ENCODE measurements at regions not wholly inside any gene's neighbourhood (a gene's known extent, or its start where the extent isn't known, plus 50 kb on each side); places are given as distances from the start of the nearest gene placed in this dataset.

DNA sequence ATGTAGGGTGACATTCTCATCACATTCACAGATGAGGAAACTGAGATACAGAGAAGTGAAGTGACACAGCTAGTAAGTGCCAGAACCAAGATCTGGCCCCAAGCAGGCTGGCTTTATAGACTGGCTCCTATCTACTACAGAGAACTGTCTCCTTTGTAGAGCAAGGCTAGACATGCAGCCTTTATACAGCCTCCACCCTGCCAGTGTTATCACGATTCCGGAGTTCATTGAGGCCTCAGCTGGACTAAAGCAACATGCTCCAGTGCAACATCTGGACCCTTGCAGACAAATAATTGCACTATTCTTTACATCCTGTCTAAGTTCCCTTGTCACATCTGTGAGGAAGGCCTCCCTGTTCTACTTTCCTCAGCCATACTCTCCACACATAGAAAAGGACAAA is 58.0 kb upstream of the XIAP start:
- no peak overlapping the region for H2AFZ ChIP-seq (ENCODE audit: low read depth, low read length, poor library complexity, severe bottlenecking)
- POLR2A ChIA-PET: no interaction called here
- no peaks in the 10 kb centered on the region for H3K9me3 ChIP-seq (ENCODE audit: control insufficient read depth in 1 of 2, insufficient read depth in 1 of 2, low read depth in 1 of 2, low read length in 2 of 2)
- no peak overlapping the region for H3K4me3 ChIP-seq (replicated peaks in 1 of 2; ENCODE audit: low read depth in 1 of 2, low read length in 2 of 2)
- no peak overlapping the region for H3K4me2 ChIP-seq (ENCODE audit: low read length)
- RAD21 ChIA-PET (ENCODE audit: low non-redundant PET in 1 of 2, low total read pairs in 2 of 2, uncharacterized antibody in 2 of 2, unreplicated experiment in 2 of 2): interaction anchor here in 1 of 2 experiments (0.5 kb wide), 1 partner anchor 21 kb away, joined by 3 read pairs; no protein-coding TSS in a partner anchor
- no peak for ATAC-seq
- no peak for DNase-seq (ENCODE audit: low read depth, low spot score)
- H3K9ac ChIP-seq (ENCODE audit: low read length): no peak overlapping the region
- intact Hi-C loops (cut with micrococcal nuclease): no loop called here
- H3K36me3 ChIP-seq (ENCODE audit: control insufficient read depth in 1 of 2, insufficient read depth in 2 of 2, low read length in 2 of 2): no peaks in the 10 kb centered on the region
- H3K4me1 ChIP-seq (ENCODE audit: control insufficient read depth in 1 of 2, insufficient read depth in 2 of 2, low read length in 2 of 2): peaks cover 4 to 16% of the 10 kb centered on the region in 2 experiments; a peak in 3 of 4 replicates
- H3K27ac ChIP-seq (ENCODE audit: low read depth, low read length): no peak overlapping the region
- no peaks in the 10 kb centered on the region for H4K20me1 ChIP-seq (ENCODE audit: insufficient read depth)
- H3K79me2 ChIP-seq (ENCODE audit: insufficient read depth, low read length): no peaks in the 10 kb centered on the region
- H3K27me3 ChIP-seq (ENCODE audit: insufficient read depth, low read length): no peaks in the 10 kb centered on the region
- H3K9me2 ChIP-seq (ENCODE audit: insufficient read depth): no peaks in the 10 kb centered on the region
- CTCF ChIA-PET: no interaction called here
- TF ChIP-seq RAD21 (IDR thresholded peaks at IDR 0.05; ENCODE audit: low read depth): no peak
- TF ChIP-seq JUND (IDR thresholded peaks at IDR 0.05): no peak
- TF ChIP-seq POLR2A (IDR thresholded peaks at IDR 0.05; ENCODE audit: borderline replicate concordance, extremely low read depth, insufficient read depth, insufficient read length): no peak
- BruUV-seq (replicated peaks): no TSS peak

- Histone ChIP-seq H3K4me2 (ENCODE audit: low read length) (peak overlapping the region; percentile 40), H3K79me2 (ENCODE audit: insufficient read depth, low read length) (no peaks in the 10 kb centered on the region), H3K27me3 (ENCODE audit: insufficient read depth, low read length) (no peaks in the 10 kb centered on the region), H4K20me1 (ENCODE audit: insufficient read depth) (no peaks in the 10 kb centered on the region), H3K9ac (ENCODE audit: low read length) (no peak overlapping the region), H3K27ac (ENCODE audit: low read depth, low read length) (no peak overlapping the region; the same call in 1 of the 2 replicates), H3K9me2 (ENCODE audit: insufficient read depth) (no peaks in the 10 kb centered on the region), H3K9me3 (ENCODE audit: control insufficient read depth in 1 of 2, insufficient read depth in 1 of 2, low read depth in 1 of 2, low read length in 2 of 2) (no peaks in the 10 kb centered on the region), H3K4me3 (replicated peaks in 1 of 2; ENCODE audit: low read depth in 1 of 2, low read length in 2 of 2) (no peak overlapping the region), H3K36me3 (ENCODE audit: control insufficient read depth in 1 of 2, insufficient read depth in 2 of 2, low read length in 2 of 2) (no peaks in the 10 kb centered on the region), H3K4me1 (ENCODE audit: control insufficient read depth in 1 of 2, insufficient read depth in 2 of 2, low read length in 2 of 2) (peaks cover 14 to 20% of the 10 kb centered on the region in 2 experiments; a peak in 3 of 4 replicates), H2AFZ (ENCODE audit: low read depth, low read length, poor library complexity, severe bottlenecking) (no peak overlapping the region)
- POLR2A ChIA-PET: no interaction called here
- ATAC-seq: peak; percentile 91
- CTCF ChIA-PET: no interaction called here
- RAD21 ChIA-PET (ENCODE audit: low non-redundant PET in 1 of 2, low total read pairs in 2 of 2, uncharacterized antibody in 2 of 2, unreplicated experiment in 2 of 2): no interaction called here
- peak; percentile 79 for DNase-seq (ENCODE audit: low read depth, low spot score)
- intact Hi-C loops (cut with micrococcal nuclease): no loop called here
- BruUV-seq (replicated peaks): no TSS peak
- TF ChIP-seq ELF1 (IDR thresholded peaks at IDR 0.05; ENCODE audit: borderline replicate concordance, low read depth): no peak
- TF ChIP-seq EZH2 (IDR thresholded peaks at IDR 0.05): no peak
- TF ChIP-seq CEBPB (IDR thresholded peaks at IDR 0.05; ENCODE audit: low read depth): peak; percentile 50; the same call in 1 of the 2 replicates
- TF ChIP-seq RAD21 (IDR thresholded peaks at IDR 0.05; ENCODE audit: low read depth): no peak
- TF ChIP-seq JUND (IDR thresholded peaks at IDR 0.05): peak; percentile 56; the same call in 1 of the 2 replicates
- peak; percentile 20 for TF ChIP-seq TCF7L2 (IDR thresholded peaks at IDR 0.05; ENCODE audit: borderline replicate concordance, extremely low read depth, insufficient read depth, insufficient read length)
- no peak for TF ChIP-seq ZFX (IDR thresholded peaks at IDR 0.05)
- TF ChIP-seq CTCF (IDR thresholded peaks at IDR 0.05 in 2 of 3, conservative IDR thresholded peaks at IDR 0.05 in 1 of 3; ENCODE audit: borderline replicate concordance in 1 of 3, insufficient read depth in 1 of 3, low read depth in 2 of 3, low read length in 2 of 3): no peak
- no peak for TF ChIP-seq POLR2AphosphoS5 (IDR thresholded peaks at IDR 0.05; ENCODE audit: low read depth, low read length)
- TF ChIP-seq POLR2A (IDR thresholded peaks at IDR 0.05; ENCODE audit: borderline replicate concordance, extremely low read depth, insufficient read depth, insufficient read length): no peak
- peak; percentile 58 for TF ChIP-seq FOSL1 (IDR thresholded peaks at IDR 0.05; ENCODE audit: low read depth)
- TF ChIP-seq, protein P1, sequence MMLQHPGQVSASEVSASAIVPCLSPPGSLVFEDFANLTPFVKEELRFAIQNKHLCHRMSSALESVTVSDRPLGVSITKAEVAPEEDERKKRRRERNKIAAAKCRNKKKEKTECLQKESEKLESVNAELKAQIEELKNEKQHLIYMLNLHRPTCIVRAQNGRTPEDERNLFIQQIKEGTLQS (IDR thresholded peaks at IDR 0.05): no peak
- TF ChIP-seq EGR1 (IDR thresholded peaks at IDR 0.05; ENCODE audit: low read depth): no peak
- TF ChIP-seq REST (IDR thresholded peaks at IDR 0.05; ENCODE audit: low read depth): no peak
- TF ChIP-seq SRF (IDR thresholded peaks at IDR 0.05; ENCODE audit: low read depth): no peak
Measured at GRCh38 chrX:123803331-123803983, 56.4 kb upstream of the XIAP start.
